ENCODE measurements at regions not wholly inside any gene's neighbourhood (a gene's known extent, or its start where the extent isn't known, plus 50 kb on each side); places are given as distances from the start of the nearest gene placed in this dataset.

DNA sequence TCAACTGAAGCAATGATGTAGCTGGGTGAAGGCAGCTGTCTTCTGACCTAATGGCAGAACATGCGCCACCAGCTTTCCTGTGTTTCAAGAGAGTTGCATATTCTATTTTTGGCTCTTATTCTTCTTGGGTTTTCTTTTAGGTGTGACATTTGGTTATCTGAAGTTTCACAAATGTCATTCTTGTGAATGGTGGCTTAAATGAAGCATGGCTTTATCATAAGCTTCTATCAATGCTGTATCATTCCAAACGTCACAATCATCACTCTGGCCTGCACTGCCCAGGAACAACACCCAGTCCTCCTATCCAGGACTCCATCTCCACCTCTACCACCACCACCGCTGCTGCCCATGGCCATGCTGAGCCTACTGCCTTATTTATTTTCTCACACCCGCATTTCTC, 69.7 kb upstream of the WWC2 start:
- ATAC-seq (no peak), DNase-seq (no peak)
- no peaks in the 10 kb centered on the region for H3K27me3 ChIP-seq (ENCODE audit: low read depth)

DNA sequence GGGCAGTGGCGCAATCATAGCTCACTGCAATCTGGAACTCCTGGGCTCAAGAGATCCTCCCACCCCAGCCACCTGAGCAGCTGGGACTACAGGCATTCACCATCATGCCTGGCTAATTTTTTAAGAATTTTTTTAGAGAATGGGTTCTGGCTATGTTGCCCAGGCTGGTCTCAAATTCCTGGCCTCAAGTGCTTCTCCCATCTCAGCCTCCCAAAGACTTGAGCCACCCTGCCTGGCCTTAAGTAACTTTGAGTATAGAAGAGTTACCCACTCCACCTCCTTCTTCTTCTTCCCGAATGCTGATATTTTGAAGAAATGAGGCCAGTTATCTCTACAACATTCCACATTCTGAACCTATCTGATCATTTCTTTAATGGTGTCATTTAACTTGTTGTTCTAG, 72.4 kb upstream of the WWC2 start:
- intact Hi-C loops (cut with DNase I): no loop called here
- DNase-seq: no peak
- H3K36me3 ChIP-seq: no peaks in the 10 kb centered on the region
- H3K4me3 ChIP-seq: no peak overlapping the region
- H3K9me3 ChIP-seq: no peaks in the 10 kb centered on the region
- no peak for ATAC-seq
- H3K27ac ChIP-seq: no peak overlapping the region
- TF ChIP-seq, protein P1, sequence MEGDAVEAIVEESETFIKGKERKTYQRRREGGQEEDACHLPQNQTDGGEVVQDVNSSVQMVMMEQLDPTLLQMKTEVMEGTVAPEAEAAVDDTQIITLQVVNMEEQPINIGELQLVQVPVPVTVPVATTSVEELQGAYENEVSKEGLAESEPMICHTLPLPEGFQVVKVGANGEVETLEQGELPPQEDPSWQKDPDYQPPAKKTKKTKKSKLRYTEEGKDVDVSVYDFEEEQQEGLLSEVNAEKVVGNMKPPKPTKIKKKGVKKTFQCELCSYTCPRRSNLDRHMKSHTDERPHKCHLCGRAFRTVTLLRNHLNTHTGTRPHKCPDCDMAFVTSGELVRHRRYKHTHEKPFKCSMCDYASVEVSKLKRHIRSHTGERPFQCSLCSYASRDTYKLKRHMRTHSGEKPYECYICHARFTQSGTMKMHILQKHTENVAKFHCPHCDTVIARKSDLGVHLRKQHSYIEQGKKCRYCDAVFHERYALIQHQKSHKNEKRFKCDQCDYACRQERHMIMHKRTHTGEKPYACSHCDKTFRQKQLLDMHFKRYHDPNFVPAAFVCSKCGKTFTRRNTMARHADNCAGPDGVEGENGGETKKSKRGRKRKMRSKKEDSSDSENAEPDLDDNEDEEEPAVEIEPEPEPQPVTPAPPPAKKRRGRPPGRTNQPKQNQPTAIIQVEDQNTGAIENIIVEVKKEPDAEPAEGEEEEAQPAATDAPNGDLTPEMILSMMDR (IDR thresholded peaks at IDR 0.05): no peak
- no peaks in the 10 kb centered on the region for H3K27me3 ChIP-seq (ENCODE audit: low read depth)
- H3K4me1 ChIP-seq: no peaks in the 10 kb centered on the region

More for the DNA sequence above, 69.7 kb upstream of the WWC2 start:
- no peaks in the 10 kb centered on the region for H3K36me3 ChIP-seq
- no peaks in the 10 kb centered on the region for H3K4me1 ChIP-seq
- H3K4me3 ChIP-seq: no peak overlapping the region
- intact Hi-C loops (cut with DNase I): no loop called here
- no peak overlapping the region for H3K27ac ChIP-seq
- H3K9me3 ChIP-seq: no peaks in the 10 kb centered on the region
- TF ChIP-seq, protein P1 (IDR thresholded peaks at IDR 0.05): no peak

DNA sequence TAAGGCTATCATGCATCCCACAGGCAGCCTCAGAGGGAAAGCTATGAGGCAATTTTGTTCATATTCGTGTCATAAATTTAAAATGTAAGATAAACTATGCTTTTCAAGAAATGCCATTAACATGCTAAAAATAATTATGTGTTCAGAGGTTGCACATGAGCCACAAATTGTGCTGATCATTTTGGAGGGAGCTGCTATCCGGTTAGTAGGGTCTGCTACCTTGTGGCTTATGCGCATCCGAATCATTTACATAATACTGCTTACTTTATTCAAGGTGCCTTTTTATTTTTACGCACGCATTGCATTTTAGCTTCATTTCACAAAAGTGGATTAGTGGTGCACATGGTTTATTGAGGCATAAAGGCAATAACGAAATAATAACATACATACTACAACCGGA, 76.4 kb upstream of the WWC2 start:
- H3K27me3 ChIP-seq (ENCODE audit: low read depth): no peaks in the 10 kb centered on the region
- DNase-seq (no peak), ATAC-seq (no peak)
- no peak overlapping the region for H3K27ac ChIP-seq
- TF ChIP-seq, protein P1 (IDR thresholded peaks at IDR 0.05): no peak
- H3K9me3 ChIP-seq: no peaks in the 10 kb centered on the region
- H3K36me3 ChIP-seq: no peaks in the 10 kb centered on the region
- intact Hi-C loops (cut with DNase I): no loop called here
- no peak overlapping the region for H3K4me3 ChIP-seq
- H3K4me1 ChIP-seq: no peaks in the 10 kb centered on the region

DNA sequence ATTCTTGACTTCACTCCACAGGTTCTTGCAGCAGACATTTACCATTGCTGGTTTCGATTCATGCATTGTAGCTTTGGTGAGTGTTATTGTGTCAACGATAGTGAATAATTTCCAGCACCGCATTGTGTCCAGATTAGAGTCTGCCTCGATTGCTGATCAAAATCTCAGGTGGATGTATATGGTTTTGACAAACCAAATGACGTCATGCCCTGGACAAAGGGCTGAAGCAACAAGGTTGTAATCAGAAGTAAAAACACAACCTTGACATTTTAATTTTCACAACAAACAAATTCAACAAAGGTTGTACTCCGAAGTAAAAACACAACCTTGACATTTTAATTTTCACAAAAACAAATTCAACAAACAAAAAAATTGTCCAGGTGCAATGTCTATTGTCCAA, 81.1 kb upstream of the WWC2 start:
- ATAC-seq (no peak), DNase-seq (no peak)
- H3K36me3 ChIP-seq: no peaks in the 10 kb centered on the region
- no peak overlapping the region for H3K27ac ChIP-seq
- no peaks in the 10 kb centered on the region for H3K4me1 ChIP-seq
- TF ChIP-seq, protein P1 (IDR thresholded peaks at IDR 0.05): no peak
- intact Hi-C loops (cut with DNase I): no loop called here
- H3K4me3 ChIP-seq: no peak overlapping the region
- no peaks in the 10 kb centered on the region for H3K9me3 ChIP-seq
- H3K27me3 ChIP-seq (ENCODE audit: low read depth): no peaks in the 10 kb centered on the region

DNA sequence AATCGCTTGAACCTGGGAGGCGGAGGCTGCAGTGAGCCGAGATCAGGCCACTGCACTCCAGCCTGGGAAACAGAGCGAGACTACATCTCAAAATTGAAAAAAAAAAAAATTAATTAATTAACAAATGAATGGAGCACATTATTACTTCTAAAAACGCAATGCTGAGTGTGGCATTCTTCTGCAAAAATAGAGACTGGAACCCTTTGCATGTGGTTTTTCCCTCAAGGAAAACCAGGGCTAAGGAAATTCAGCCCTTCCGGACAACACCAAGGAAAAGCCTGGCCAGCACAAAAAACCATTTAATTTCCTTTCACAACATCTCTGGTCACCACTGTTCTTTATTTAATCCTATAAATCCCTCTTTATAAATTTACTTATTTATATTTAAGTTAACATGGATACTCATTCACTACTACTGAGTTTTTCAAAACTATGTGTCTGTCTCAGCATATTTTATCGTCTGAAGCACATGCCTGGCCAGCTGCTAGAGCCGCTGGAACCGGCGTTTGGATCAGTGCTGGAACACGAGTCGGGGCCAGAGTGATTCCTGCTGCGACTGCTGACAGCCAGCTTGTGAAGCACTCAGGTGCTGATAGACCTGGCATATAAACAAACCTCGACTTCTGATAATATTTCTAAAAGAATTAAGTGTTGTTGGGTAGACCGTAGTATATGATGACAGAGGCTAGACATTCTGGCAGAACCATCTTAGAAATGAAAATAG, 84.5 kb upstream of the WWC2 start:
- TF ChIP-seq, protein P1 (IDR thresholded peaks at IDR 0.05): no peak
- Histone ChIP-seq H3K27me3 (ENCODE audit: low read depth) (no peaks in the 10 kb centered on the region), H3K36me3 (no peaks in the 10 kb centered on the region), H3K9me3 (no peaks in the 10 kb centered on the region), H3K4me3 (no peak overlapping the region), H3K4me1 (no peaks in the 10 kb centered on the region), H3K27ac (no peak overlapping the region)
- ATAC-seq (no peak), DNase-seq (no peak)
- intact Hi-C loops (cut with DNase I): no loop called here

DNA sequence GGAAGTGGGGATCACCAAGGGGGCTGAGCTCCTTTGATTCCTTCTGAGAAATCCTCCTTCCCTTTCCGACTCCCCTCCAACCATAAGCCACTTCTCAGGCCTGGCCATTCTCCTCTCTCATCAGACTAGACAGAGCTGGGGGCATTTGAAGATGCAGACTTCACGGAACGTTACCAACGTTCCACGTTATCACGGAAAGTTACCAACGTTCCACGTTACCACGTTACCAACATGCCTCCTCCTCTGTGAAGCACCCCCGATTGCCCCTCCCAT, 85.4 kb upstream of the WWC2 start:
- intact Hi-C loops (cut with DNase I): no loop called here

More for the DNA sequence above, 85.4 kb upstream of the WWC2 start:
- DNase-seq: no peak
- H3K4me3 ChIP-seq: no peak overlapping the region
- no peaks in the 10 kb centered on the region for H3K27me3 ChIP-seq (ENCODE audit: low read depth)
- H3K36me3 ChIP-seq: no peaks in the 10 kb centered on the region
- TF ChIP-seq, protein P1 (IDR thresholded peaks at IDR 0.05): no peak
- H3K4me1 ChIP-seq: no peaks in the 10 kb centered on the region
- ATAC-seq: no peak
- H3K9me3 ChIP-seq: no peaks in the 10 kb centered on the region
- no peak overlapping the region for H3K27ac ChIP-seq
